ENCODE measurements at regions not wholly inside any gene's neighbourhood (a gene's known extent, or its start where the extent isn't known, plus 50 kb on each side); places are given as distances from the start of the nearest gene placed in this dataset.

- no peak overlapping the region for H3K4me3 ChIP-seq (ENCODE audit: control insufficient read depth, low read depth, low read length)
- TF ChIP-seq CTCF (IDR thresholded peaks at IDR 0.05; ENCODE audit: control insufficient read depth, insufficient read depth, low read depth, low read length, missing control alignments) = no peak
- no peak for DNase-seq (ENCODE audit: low read depth)
These were observed 136.9 kb upstream of the UBL3 start for GRCh38 chr13:29987340-29987739.

GRCh38 chr13:29980339-29980738 is 129.9 kb upstream of the UBL3 start:
- no peak for DNase-seq (ENCODE audit: low read depth)
- H3K4me3 ChIP-seq (ENCODE audit: control insufficient read depth, low read depth, low read length) = no peak overlapping the region
- TF ChIP-seq CTCF (IDR thresholded peaks at IDR 0.05; ENCODE audit: control insufficient read depth, insufficient read depth, low read depth, low read length, missing control alignments) = no peak

- TF ChIP-seq CTCF (IDR thresholded peaks at IDR 0.05; ENCODE audit: control insufficient read depth, insufficient read depth, low read depth, low read length, missing control alignments) = no peak
- H3K4me3 ChIP-seq (ENCODE audit: control insufficient read depth, low read depth, low read length) = no peak overlapping the region
These were observed 127.8 kb upstream of the UBL3 start for GRCh38 chr13:29978211-29978610.

GRCh38 chr13:29977476-29978120 is 127.2 kb upstream of the UBL3 start:
- TF ChIP-seq CTCF (IDR thresholded peaks at IDR 0.05; ENCODE audit: control insufficient read depth, insufficient read depth, low read depth, low read length, missing control alignments) = no peak
- no peak overlapping the region for H3K4me3 ChIP-seq (ENCODE audit: control insufficient read depth, low read depth, low read length)
- DNase-seq (ENCODE audit: low read depth) = no peak

More at GRCh38 chr13:29978211-29978610, 127.8 kb upstream of the UBL3 start:
- DNase-seq (ENCODE audit: low read depth) = no peak

GRCh38 chr13:29976535-29976934 is 126.1 kb upstream of the UBL3 start:
- no peak for DNase-seq (ENCODE audit: low read depth)
- TF ChIP-seq CTCF (IDR thresholded peaks at IDR 0.05; ENCODE audit: control insufficient read depth, insufficient read depth, low read depth, low read length, missing control alignments) = no peak
- H3K4me3 ChIP-seq (ENCODE audit: control insufficient read depth, low read depth, low read length) = no peak overlapping the region

- no peak overlapping the region for H3K4me3 ChIP-seq (ENCODE audit: control insufficient read depth, low read depth, low read length)
- TF ChIP-seq CTCF (IDR thresholded peaks at IDR 0.05; ENCODE audit: control insufficient read depth, insufficient read depth, low read depth, low read length, missing control alignments) = no peak
- no peak for DNase-seq (ENCODE audit: low read depth)
These were observed 124.9 kb upstream of the UBL3 start for GRCh38 chr13:29975283-29975682.
